C4-2B (cell line): ENCODE measurements at regions not wholly inside any gene's neighbourhood (a gene's known extent, or its start where the extent isn't known, plus 50 kb on each side); places are given as distances from the start of the nearest gene placed in this dataset.

Experiments used
- ZFX ChIP-seq: fragments of 450-650 bp; IDR thresholded peaks from 2 replicates; pipeline ENCODE4 v1.6.1; 2017
- TF ChIP-seq, protein P1 (sequence below): fragments of 450-650 bp; conservative IDR thresholded peaks from 2 replicates; pipeline ENCODE4 v1.5.1; 2017; ENCODE audit warnings: mild to moderate bottlenecking

GRCh38 chr4:26101011-26101410 is 187.0 kb downstream of the SMIM20 start:
- TF ChIP-seq, protein P1, sequence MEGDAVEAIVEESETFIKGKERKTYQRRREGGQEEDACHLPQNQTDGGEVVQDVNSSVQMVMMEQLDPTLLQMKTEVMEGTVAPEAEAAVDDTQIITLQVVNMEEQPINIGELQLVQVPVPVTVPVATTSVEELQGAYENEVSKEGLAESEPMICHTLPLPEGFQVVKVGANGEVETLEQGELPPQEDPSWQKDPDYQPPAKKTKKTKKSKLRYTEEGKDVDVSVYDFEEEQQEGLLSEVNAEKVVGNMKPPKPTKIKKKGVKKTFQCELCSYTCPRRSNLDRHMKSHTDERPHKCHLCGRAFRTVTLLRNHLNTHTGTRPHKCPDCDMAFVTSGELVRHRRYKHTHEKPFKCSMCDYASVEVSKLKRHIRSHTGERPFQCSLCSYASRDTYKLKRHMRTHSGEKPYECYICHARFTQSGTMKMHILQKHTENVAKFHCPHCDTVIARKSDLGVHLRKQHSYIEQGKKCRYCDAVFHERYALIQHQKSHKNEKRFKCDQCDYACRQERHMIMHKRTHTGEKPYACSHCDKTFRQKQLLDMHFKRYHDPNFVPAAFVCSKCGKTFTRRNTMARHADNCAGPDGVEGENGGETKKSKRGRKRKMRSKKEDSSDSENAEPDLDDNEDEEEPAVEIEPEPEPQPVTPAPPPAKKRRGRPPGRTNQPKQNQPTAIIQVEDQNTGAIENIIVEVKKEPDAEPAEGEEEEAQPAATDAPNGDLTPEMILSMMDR: no peak
- TF ChIP-seq ZFX: no peak
